HFFc6 (cell line): ENCODE measurements at regions not wholly inside any gene's neighbourhood (a gene's known extent, or its start where the extent isn't known, plus 50 kb on each side); places are given as distances from the start of the nearest gene placed in this dataset.
A peak's percentile ranks its signal among the peaks of the same experiment; 100 is the strongest.
"Not testable (repeated sequence)": the region's sequence is repeated elsewhere in the genome, so short reads cannot be mapped to it uniquely, and the experiment has no call there.

ENCODE experiments used
- DNase-seq: peaks from one replicate; pipeline ENCODE4 v3.0.0-alpha.2; 2018
- H3K27ac Mint-ChIP-seq: 2 replicates; pipeline ENCODE4 v1.8.0; 2020; ENCODE audit warnings: mild to moderate bottlenecking, mixed read lengths
- H3K27me3 Mint-ChIP-seq: 2 replicates; pipeline ENCODE4 v1.8.0; 2021; ENCODE audit warnings: mild to moderate bottlenecking, moderate library complexity, mixed read lengths; ENCODE audit not compliant: insufficient read depth
- H3K36me3 Mint-ChIP-seq: 2 replicates; pipeline ENCODE4 v1.8.0; 2021; ENCODE audit warnings: low read depth, mixed read lengths
- H3K4me1 Mint-ChIP-seq: 2 replicates; pipeline ENCODE4 v1.8.0; 2020; ENCODE audit warnings: low read depth, mixed read lengths
- H3K4me3 Mint-ChIP-seq: 2 replicates; pipeline ENCODE4 v1.8.0; 2020; ENCODE audit warnings: mild to moderate bottlenecking, moderate library complexity, mixed read lengths
- H3K9me3 Mint-ChIP-seq: 2 replicates; pipeline ENCODE4 v1.8.0; 2020; ENCODE audit warnings: mild to moderate bottlenecking, mixed read lengths
- TF ChIP-seq, protein P1 (sequence below): fragments of 200-600 bp; sonication (generic); IDR thresholded peaks from 2 replicates; pipeline ENCODE4 v1.5.0; 2021; ENCODE audit warnings: antibody characterized with exemption, mild to moderate bottlenecking

DNA sequence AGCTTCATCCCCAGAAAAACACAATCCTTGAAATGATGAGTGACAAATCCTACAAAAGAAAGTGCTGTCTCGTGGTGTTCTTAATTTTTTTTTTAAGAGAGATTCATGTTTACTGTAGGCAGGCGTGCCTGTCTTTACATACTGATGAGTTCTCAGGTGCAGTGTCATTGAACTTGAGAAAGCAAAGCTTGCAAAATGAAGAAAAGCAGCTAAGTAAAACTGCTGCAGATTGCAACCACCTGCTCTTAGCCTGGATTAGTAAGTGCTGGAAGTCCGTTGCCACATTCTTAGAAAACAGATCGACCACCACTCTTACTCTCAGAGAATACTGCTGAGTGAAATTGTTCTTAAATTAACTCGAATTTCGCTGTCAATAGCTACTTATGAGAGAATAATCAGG is 854.6 kb downstream of the TRIML1 start:
- Mint-ChIP-seq H3K27ac (no peak overlapping the region), H3K4me3 (no peak overlapping the region)

DNA sequence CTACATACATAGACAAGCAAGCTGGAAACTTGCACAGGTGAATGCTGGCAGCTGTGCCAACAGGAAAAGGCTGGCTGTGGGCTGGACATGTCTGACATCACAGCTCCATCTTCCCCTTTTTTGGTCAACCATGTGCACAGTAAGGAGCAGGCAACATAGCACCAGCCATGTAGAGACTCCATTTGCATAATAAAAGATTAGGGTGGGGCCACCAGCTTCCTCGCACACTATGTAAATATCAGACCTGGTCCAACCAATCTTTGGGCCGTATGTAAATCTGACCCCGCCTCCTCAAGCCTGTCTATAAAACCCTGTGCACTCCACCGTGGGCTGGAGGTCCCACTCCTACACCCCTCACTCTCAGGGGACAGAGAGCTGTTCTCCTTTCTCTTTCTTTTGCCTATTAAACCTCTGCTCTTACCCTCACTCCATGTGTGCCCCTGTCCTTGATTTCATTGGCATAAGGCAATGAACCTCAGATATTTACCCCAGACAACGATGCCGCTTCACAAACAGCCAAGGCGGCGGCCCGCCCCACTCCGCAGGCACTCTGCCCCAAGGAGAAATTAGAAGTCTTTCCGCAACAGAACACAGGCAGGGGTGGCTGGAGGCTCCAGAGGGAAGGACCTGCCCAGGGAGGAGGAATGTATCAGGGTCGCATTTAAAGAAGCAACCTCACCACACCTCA is 862.2 kb downstream of the TRIML1 start:
- H3K9me3 Mint-ChIP-seq = no peaks in the 10 kb centered on the region
- no peaks in the 10 kb centered on the region for H3K36me3 Mint-ChIP-seq
- H3K27ac Mint-ChIP-seq = no peak overlapping the region
- peaks cover 2% of the 10 kb centered on the region; the same call in 1 of the 2 replicates for H3K4me1 Mint-ChIP-seq
- DNase-seq = no peak
- peaks cover 3% of the 10 kb centered on the region for H3K27me3 Mint-ChIP-seq
- TF ChIP-seq, protein P1, sequence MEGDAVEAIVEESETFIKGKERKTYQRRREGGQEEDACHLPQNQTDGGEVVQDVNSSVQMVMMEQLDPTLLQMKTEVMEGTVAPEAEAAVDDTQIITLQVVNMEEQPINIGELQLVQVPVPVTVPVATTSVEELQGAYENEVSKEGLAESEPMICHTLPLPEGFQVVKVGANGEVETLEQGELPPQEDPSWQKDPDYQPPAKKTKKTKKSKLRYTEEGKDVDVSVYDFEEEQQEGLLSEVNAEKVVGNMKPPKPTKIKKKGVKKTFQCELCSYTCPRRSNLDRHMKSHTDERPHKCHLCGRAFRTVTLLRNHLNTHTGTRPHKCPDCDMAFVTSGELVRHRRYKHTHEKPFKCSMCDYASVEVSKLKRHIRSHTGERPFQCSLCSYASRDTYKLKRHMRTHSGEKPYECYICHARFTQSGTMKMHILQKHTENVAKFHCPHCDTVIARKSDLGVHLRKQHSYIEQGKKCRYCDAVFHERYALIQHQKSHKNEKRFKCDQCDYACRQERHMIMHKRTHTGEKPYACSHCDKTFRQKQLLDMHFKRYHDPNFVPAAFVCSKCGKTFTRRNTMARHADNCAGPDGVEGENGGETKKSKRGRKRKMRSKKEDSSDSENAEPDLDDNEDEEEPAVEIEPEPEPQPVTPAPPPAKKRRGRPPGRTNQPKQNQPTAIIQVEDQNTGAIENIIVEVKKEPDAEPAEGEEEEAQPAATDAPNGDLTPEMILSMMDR = no peak
- no peak overlapping the region; the same call in 1 of the 2 replicates for H3K4me3 Mint-ChIP-seq

More for the DNA sequence above, 854.6 kb downstream of the TRIML1 start:
- TF ChIP-seq, protein P1 = no peak
- Mint-ChIP-seq H3K36me3 (no peaks in the 10 kb centered on the region), H3K27me3 (peaks cover 2% of the 10 kb centered on the region; the same call in 1 of the 2 replicates), H3K4me1 (peaks cover 26% of the 10 kb centered on the region), H3K9me3 (no peaks in the 10 kb centered on the region)
- no peak for DNase-seq

DNA sequence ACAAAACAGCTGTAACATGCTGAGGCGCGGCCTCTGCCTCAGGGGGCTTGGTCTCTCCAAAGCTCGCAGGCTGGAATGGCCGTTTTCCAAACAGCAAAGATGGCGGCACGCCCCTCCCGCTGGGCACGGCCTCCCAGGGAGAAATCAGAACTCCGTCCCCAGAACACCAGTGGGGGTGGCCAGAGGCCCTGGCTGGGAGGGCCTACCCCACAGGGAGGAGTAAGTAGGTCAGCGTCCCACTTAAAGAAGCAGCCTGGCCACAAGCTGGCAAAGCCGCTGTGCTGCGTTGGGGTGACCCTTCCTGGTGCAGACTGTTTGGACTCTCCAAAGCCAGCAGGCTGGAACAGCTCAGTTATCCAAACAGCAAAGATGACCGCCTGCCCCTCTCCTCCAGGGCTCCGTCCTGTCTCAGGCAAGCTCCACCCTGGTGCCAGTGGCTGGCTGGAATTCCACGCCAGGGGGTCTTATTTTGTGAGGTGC is 862.8 kb downstream of the TRIML1 start:
- TF ChIP-seq, protein P1 = no peak
- no peaks in the 10 kb centered on the region for H3K36me3 Mint-ChIP-seq
- H3K4me1 Mint-ChIP-seq = no peaks in the 10 kb centered on the region; the same call in 1 of the 2 replicates
- no peak overlapping the region for H3K27ac Mint-ChIP-seq
- no peak for DNase-seq
- no peaks in the 10 kb centered on the region for H3K9me3 Mint-ChIP-seq
- H3K27me3 Mint-ChIP-seq = peaks cover 3% of the 10 kb centered on the region
- H3K4me3 Mint-ChIP-seq = no peak overlapping the region

DNA sequence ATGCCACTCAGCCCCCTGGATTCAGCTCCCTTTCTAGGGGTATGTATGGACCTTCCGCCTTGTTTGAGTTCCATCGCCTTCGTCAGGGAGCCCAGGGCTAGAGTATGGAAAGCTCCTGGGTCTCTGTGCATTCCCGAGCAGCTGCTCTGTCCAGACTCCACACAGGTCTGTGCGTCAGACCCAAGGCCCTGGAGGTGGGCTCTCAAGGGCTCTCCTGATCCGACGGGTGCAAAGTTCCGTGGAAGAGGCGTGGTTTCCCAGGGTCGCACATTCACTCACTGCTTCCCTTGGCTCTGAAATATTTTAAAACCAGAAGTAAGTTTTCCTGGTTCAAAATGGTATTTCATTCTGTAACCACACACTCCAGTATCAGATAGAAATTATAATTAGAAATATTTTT is 863.2 kb downstream of the TRIML1 start:
- DNase-seq = no peak
- Mint-ChIP-seq H3K36me3 (no peaks in the 10 kb centered on the region), H3K9me3 (no peaks in the 10 kb centered on the region), H3K27ac (no peak overlapping the region), H3K4me1 (no peaks in the 10 kb centered on the region; the same call in 1 of the 2 replicates), H3K27me3 (peaks cover 3% of the 10 kb centered on the region), H3K4me3 (no peak overlapping the region)
- TF ChIP-seq, protein P1 = no peak

DNA sequence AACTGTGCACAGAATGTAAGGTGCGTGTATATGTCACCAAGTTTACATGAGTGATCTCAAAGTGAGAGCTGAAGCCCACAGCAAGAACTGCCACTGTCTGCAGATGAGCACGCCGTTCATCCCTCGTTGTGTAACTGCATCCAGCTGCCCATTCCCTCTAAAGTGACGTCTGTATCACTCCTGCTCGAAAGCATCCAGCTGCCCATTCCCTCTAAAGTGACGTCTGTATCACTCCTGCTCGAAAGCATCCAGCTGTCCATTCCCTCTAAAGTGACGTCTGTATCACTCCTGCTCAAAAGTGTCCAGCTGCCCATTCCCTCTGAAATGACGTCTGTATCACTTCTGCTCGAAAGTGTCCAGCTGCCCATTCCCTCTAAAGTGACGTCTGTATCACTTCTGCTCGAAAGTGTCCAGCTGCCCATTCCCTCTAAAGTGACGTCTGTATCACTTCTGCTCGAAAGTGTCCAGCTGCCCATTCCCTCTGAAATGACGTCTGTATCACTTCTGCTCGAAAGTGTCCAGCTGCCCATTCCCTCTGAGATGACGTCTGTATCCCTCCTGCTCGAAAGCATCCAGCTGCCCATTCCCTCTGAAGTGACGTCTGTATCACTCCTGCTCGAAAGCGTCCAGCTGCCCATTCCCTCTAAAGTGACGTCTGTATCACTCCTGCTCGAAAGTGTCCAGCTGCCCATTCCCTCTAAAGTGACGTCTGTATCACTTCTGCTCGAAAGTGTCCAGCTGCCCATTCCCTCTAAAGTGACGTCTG is 871.4 kb downstream of the TRIML1 start:
- H3K4me3 Mint-ChIP-seq, DNase-seq, H3K36me3 Mint-ChIP-seq, H3K4me1 Mint-ChIP-seq, H3K27me3 Mint-ChIP-seq, H3K9me3 Mint-ChIP-seq, H3K27ac Mint-ChIP-seq: not testable (repeated sequence)

DNA sequence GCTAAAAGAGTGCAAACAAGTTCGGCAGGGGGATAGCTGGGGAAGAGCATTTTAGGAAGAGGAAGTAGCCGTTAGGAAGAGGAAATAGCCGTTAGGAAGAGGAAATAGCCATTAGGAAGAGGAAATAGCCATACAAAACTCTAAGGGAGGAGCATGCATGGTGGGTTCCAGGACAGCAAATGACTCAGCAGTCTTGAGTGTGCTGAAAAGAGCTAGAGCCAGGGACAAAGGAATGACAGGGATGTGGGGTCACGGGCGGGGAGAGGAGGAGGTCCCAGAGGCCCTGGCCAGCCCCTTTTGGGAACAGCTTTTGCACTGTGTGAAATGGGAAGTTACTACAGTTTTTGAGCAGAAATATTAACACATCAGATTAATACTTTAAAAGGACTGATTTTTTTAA is 882.6 kb downstream of the TRIML1 start:
- H3K4me3 Mint-ChIP-seq = peak overlapping the region; percentile 65
- H3K27me3 Mint-ChIP-seq = no peaks in the 10 kb centered on the region
- peaks cover 25% of the 10 kb centered on the region for H3K4me1 Mint-ChIP-seq
- H3K27ac Mint-ChIP-seq = peak overlapping the region; percentile 88
- no peaks in the 10 kb centered on the region for H3K9me3 Mint-ChIP-seq
- DNase-seq = peak; percentile 64
- H3K36me3 Mint-ChIP-seq = no peaks in the 10 kb centered on the region
- TF ChIP-seq, protein P1 = no peak
